GM12891 (cell line): ENCODE measurements at regions not wholly inside any gene's neighbourhood (a gene's known extent, or its start where the extent isn't known, plus 50 kb on each side); places are given as distances from the start of the nearest gene placed in this dataset.

Experiments used
- DNase-seq: peaks from one replicate; pipeline ENCODE4 v3.0.0; 2011; ENCODE audit warnings: low spot score; ENCODE audit not compliant: insufficient read length
- FAIRE-seq: peaks from 2 replicates; lab custom pipeline; 2011; peaks lifted over from hg19 to GRCh38; lab: Jason Lieb, UNC
- PAX5 ChIP-seq: IDR thresholded peaks from 2 replicates; pipeline ENCODE4 v1.6.1; 2011; ENCODE audit warnings: low read length, moderate library complexity, mild to moderate bottlenecking; ENCODE audit not compliant: insufficient read depth, severe bottlenecking
- POLR2A ChIP-seq: IDR thresholded peaks from 2 replicates; pipeline ENCODE4 v1.6.1; 2011; ENCODE audit warnings: low read depth, low read length, control low read depth
- POLR2AphosphoS5 ChIP-seq: IDR thresholded peaks from 2 replicates; pipeline ENCODE4 v1.6.1; 2011; ENCODE audit warnings: low read depth, low read length, control low read depth
- POU2F2 ChIP-seq: IDR thresholded peaks from 2 replicates; pipeline ENCODE4 v1.6.1; 2011; ENCODE audit warnings: low read depth, mild to moderate bottlenecking, control low read depth, low read length, moderate library complexity
- SPI1 ChIP-seq: IDR thresholded peaks from 2 replicates; pipeline ENCODE4 v1.6.1; 2011; ENCODE audit warnings: low read depth, low read length, control low read depth
- TAF1 ChIP-seq: IDR thresholded peaks from 2 replicates; pipeline ENCODE4 v1.6.1; 2011; ENCODE audit warnings: low read depth, low read length, control low read depth

DNA sequence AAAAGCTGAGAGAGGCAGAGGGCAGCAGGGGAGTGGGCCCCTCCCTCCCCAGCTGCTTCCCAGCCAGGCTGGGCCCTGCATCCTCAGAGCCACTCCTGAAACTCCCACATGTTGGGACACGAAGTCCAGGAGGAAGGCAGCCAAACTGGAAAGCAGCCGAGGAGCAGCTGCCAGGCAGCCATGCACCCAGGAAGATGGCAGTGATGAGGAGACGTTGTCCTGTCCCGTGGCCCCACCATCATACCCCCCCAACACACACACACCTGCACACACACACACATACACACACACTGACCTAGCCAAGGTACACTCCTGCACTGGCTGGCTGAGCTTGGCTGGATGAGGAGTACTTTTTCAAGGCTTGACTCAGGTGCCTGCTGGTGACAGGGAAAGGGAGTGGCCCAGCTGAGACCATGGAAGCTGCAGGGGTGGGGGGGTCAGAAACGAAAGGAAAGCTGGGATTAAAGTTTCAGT is 106.0 kb downstream of the CYP26B1 start:
- DNase-seq = no peak
- TF ChIP-seq POLR2A (no peak), SPI1 (no peak), POU2F2 (no peak), PAX5 (no peak), TAF1 (no peak)
- no peak for FAIRE-seq

GRCh38 chr2:72040629-72041571 is 106.8 kb downstream of the CYP26B1 start:
- no peak for DNase-seq
- FAIRE-seq = no peak
- TF ChIP-seq SPI1 = no peak
- no peak for TF ChIP-seq PAX5
- TF ChIP-seq TAF1 = no peak
- no peak for TF ChIP-seq POLR2AphosphoS5
- TF ChIP-seq POLR2A = no peak
- no peak for TF ChIP-seq POU2F2

DNA sequence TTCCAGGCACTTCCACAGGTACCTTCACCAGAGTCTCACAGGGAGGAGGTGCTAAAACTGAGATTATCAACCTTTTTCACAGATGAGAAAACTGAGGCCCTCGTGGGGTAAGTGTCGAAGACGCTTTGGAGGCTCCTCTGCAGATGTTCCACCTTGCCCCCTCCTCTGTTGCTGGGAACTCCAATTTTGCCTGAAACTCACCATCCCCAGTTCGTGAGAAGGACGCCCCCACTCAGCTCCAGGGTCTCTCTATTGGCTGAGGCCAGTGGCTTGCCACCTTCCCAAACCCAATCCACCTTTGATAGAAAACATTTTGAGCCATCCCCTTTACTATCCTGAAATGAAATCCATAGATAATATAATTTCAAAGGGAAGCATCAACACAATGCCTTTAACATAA is 109.1 kb downstream of the CYP26B1 start:
- TF ChIP-seq POU2F2 = no peak
- TF ChIP-seq SPI1 = no peak
- TF ChIP-seq PAX5 = no peak
- no peak for TF ChIP-seq POLR2A
- no peak for TF ChIP-seq POLR2AphosphoS5
- no peak for TF ChIP-seq TAF1
- no peak for DNase-seq
- FAIRE-seq = no peak

DNA sequence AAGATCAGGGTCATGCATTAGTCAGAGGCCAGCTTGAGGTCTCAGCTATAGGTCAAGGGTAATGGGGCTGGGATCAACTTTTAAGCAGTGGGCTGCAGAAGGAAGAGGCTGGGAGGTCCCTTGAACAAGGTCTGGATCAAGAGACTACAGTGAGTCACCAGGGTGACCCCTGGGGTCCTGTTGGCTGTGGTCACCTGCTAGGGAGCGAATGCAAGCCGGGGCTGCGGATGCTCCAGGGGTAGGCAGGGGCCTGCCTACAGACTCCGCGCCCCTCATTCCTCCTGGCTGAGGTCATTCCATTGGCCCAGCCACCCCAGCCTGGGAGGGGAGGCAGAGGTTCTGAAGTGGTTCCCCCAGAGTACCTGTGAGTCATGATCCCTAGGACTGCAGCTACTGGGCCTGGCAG is 110.4 kb downstream of the CYP26B1 start:
- no peak for FAIRE-seq
- TF ChIP-seq SPI1 (no peak), POLR2A (no peak), POU2F2 (no peak), POLR2AphosphoS5 (no peak)
- no peak for DNase-seq

- FAIRE-seq (no peak), DNase-seq (no peak)
- TF ChIP-seq POLR2A (no peak), TAF1 (no peak), POLR2AphosphoS5 (no peak), POU2F2 (no peak), SPI1 (no peak), PAX5 (no peak)
Observed at GRCh38 chr2:72036595-72036994, 111.1 kb downstream of the CYP26B1 start.

DNA sequence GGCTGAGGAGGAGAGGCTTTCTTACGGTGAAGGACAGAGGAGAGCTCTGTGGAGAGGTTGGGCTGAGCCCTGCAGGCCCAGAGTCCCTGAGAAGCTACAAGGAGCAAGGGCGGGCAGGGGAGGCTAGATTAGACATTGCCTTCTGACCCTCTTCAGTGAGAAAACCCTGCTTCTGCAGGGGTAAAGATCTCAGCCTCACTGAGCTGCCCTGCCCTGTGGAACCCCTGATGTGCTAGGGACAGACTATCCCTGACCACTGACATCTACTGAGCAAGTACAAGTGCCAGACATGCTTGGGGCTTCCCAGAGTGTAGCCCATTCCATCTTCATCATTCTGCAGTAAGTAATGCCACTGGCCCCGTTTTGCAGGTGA is 111.5 kb downstream of the CYP26B1 start:
- no peak for DNase-seq
- no peak for FAIRE-seq

DNA sequence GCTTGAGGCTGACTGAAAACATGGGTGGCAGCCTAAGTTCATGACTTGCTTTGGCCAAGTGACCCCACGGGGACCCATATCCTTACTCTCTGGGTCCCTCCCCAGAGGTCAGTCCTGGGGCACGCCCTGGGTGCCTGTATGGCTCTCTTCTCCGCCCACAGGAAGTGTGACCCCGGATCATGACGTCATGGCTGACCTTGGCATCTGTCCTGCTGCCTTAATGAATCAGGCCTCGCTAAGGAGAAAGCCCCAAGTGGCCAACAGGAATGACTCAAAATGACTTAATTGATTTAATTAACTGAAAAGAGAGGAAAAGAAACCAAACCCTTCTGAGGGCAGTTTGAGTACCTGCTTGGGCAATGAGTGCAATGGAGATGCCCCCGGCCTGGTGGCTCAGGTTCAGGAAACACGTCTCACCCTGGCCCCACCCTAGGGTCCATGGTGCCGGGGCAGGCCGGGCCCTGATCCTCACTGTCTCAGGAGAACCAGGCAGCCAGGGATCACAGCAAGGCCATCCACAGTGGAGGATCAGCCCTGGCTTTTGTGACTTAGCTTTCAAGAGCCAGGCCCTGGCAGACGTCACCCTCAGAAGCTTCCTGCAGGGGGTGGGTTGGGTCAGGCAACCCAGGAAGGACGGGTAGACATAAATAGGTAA is 112.0 kb downstream of the CYP26B1 start:
- TF ChIP-seq PAX5 (no peak), SPI1 (no peak), TAF1 (no peak), POU2F2 (no peak), POLR2A (no peak)
- FAIRE-seq = no peak

More for the DNA sequence above, 111.5 kb downstream of the CYP26B1 start:
- no peak for TF ChIP-seq POU2F2
- TF ChIP-seq PAX5 = no peak
- no peak for TF ChIP-seq POLR2AphosphoS5
- no peak for TF ChIP-seq POLR2A
- TF ChIP-seq SPI1 = no peak
- TF ChIP-seq TAF1 = no peak

GRCh38 chr2:72034353-72035095 is 113.1 kb downstream of the CYP26B1 start:
- DNase-seq (no peak), FAIRE-seq (no peak)
- no peak for TF ChIP-seq TAF1
- TF ChIP-seq SPI1 = no peak
- no peak for TF ChIP-seq PAX5
- no peak for TF ChIP-seq POLR2AphosphoS5
- TF ChIP-seq POLR2A = no peak
- TF ChIP-seq POU2F2 = no peak

More for the DNA sequence above, 112.0 kb downstream of the CYP26B1 start:
- DNase-seq = no peak

GRCh38 chr2:72033636-72034035 is 114.0 kb downstream of the CYP26B1 start:
- no peak for TF ChIP-seq PAX5
- DNase-seq = no peak
- FAIRE-seq = no peak
